Memory B cell (primary cell): ENCODE measurements at regions not wholly inside any gene's neighbourhood (a gene's known extent, or its start where the extent isn't known, plus 50 kb on each side); places are given as distances from the start of the nearest gene placed in this dataset.

Source experiments
- ATAC-seq: fragments of 150-1000 bp; cut with Tn5 transposase; 2 replicates; pipeline ENCODE4 v1.10.0; 2021; ENCODE audit warnings: low read depth, mild to moderate bottlenecking, moderate library complexity
- DNase-seq, 2 donors: peaks; one replicate each; pipeline ENCODE4 v3.0.0; 2022; ENCODE audit warnings: low spot score in 2 of 2
- H3K27ac Mint-ChIP-seq: one replicate; pipeline ENCODE4 v1.8.0; 2022; ENCODE audit warnings: mild to moderate bottlenecking, moderate library complexity, mixed read lengths
- H3K27me3 Mint-ChIP-seq: one replicate; pipeline ENCODE4 v1.8.0; 2022; ENCODE audit warnings: mixed read lengths
- H3K36me3 Mint-ChIP-seq: one replicate; pipeline ENCODE4 v1.8.0; 2022; ENCODE audit warnings: mild to moderate bottlenecking, mixed read lengths
- H3K4me1 Mint-ChIP-seq: one replicate; pipeline ENCODE4 v1.8.0; 2022; ENCODE audit warnings: mixed read lengths
- H3K4me3 Mint-ChIP-seq: one replicate; pipeline ENCODE4 v1.8.0; 2022; ENCODE audit warnings: mild to moderate bottlenecking, moderate library complexity, mixed read lengths
- H3K9me3 Mint-ChIP-seq: one replicate; pipeline ENCODE4 v1.8.0; 2022; ENCODE audit warnings: mixed read lengths

DNA sequence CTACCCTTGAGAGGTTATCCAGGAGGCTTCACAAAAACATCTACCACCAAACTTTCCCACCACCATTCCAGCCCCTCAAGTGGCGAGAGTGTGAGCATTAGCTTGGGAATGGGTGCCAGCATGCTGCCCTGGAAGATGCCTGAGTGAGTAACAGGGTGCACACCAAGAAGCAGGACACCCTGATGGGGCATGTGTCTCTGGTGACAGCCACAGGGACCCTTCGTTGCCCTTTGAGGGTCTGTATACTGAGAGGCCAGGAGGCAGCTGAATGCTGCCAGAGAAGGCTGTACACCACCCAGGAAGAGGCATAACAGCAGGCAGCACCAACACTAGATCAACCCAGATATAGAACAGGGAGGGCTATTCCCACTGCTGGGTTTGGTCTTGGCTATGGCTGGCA, 233.6 kb upstream of the THSD7B start:
- Mint-ChIP-seq H3K9me3 (peaks cover 1% of the 10 kb centered on the region), H3K4me1 (no peaks in the 10 kb centered on the region)
- ATAC-seq: no peak

DNA sequence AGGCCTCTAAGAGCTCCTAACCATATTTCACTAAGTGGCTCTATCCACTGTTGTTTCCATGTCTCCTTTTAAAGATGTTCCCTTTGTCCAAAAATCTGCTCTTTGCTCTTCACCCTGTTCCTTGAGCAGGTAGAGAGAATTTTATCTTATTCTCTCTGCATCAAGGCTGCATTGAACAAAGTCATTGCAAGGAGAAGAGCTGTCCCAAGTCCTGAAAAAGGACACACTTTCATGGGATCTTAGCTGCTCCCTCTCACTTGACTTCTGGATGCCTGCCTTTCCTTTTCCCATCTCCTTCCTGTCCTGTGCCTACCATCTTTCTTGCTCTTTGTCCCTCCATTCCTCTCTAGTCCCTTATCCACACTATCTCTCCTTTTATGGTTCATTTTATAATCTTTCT, 235.2 kb upstream of the THSD7B start:
- DNase-seq: no peak
- Mint-ChIP-seq H3K27ac (no peak overlapping the region), H3K36me3 (no peaks in the 10 kb centered on the region), H3K4me1 (no peaks in the 10 kb centered on the region), H3K9me3 (peaks cover 1% of the 10 kb centered on the region), H3K4me3 (no peak overlapping the region), H3K27me3 (peaks cover 10% of the 10 kb centered on the region)
- ATAC-seq: no peak

More for the DNA sequence above, 233.6 kb upstream of the THSD7B start:
- no peak overlapping the region for H3K27ac Mint-ChIP-seq
- H3K4me3 Mint-ChIP-seq: no peak overlapping the region
- no peaks in the 10 kb centered on the region for H3K36me3 Mint-ChIP-seq
- H3K27me3 Mint-ChIP-seq: peaks cover 13% of the 10 kb centered on the region
- no peak for DNase-seq

DNA sequence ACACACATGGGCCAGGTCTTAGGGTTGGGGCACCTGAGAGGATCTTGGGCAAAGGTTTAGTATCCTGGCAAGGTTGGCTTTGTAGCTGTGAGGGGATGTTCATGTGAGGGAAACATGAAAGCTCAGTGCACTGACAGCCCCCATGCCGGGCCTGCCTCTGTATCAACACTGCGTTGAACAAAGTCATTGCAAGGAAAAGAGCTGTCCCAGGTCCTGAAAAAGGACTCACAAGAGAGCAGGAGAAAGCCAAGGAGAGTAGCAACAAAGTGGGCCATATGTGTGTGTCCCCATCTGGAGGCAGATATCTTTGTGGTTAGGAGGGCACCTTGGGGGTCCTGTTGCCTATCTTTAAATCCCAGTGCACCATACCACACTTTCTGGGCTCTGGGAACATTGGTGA, 237.8 kb upstream of the THSD7B start:
- ATAC-seq: no peak
- Mint-ChIP-seq H3K9me3 (peaks cover 1% of the 10 kb centered on the region), H3K27ac (no peak overlapping the region)

DNA sequence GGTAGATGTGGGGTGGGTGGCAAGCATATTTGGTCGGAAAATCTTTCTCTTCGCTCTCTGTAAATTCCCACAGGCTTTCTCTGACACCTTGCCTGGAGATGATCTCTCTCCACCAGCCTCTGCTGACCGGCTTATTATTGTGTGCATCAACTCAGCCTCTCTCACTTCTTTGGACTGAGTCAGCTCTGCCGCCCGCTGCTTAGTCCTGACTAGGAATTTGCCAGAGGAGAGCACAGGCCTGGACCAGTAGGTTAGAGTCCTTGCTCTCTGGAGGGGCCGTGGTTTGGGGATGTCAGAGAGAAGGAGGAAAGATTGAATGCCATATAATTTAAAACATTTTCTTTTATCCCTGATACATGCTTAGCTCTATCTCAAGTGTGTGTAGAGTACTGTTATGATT, 242.6 kb upstream of the THSD7B start:
- Mint-ChIP-seq H3K9me3 (no peaks in the 10 kb centered on the region), H3K4me1 (no peaks in the 10 kb centered on the region), H3K27ac (no peak overlapping the region), H3K4me3 (no peak overlapping the region), H3K27me3 (peaks cover 8% of the 10 kb centered on the region), H3K36me3 (no peaks in the 10 kb centered on the region)
- DNase-seq: no peak
- no peak for ATAC-seq

More for the DNA sequence above, 237.8 kb upstream of the THSD7B start:
- Mint-ChIP-seq H3K36me3 (no peaks in the 10 kb centered on the region), H3K4me1 (no peaks in the 10 kb centered on the region), H3K27me3 (peaks cover 6% of the 10 kb centered on the region), H3K4me3 (no peak overlapping the region)
- no peak for DNase-seq

DNA sequence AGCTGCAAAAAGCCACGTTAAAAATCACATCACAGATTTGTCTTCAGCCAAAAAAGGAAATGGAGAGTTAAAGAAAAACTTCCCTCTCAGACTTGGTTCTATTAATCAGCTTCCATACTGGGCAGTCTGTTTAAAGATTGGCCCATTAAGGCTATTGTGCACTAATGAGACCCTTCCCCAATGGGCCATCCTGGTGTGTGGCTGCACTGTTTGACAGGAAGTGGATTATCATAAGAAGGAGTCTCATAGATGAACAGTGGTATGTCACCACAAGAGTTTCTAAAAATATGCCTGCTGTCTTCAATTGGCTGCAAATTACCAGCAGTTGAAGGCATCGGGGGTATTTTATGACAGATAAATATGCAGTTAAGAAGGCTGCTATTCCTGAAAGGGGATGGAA, 247.6 kb upstream of the THSD7B start:
- ATAC-seq (no peak), DNase-seq (no peak)
- no peak overlapping the region for H3K4me3 Mint-ChIP-seq
- no peaks in the 10 kb centered on the region for H3K9me3 Mint-ChIP-seq
- H3K36me3 Mint-ChIP-seq: no peaks in the 10 kb centered on the region
- no peak overlapping the region for H3K27ac Mint-ChIP-seq
- peaks cover 10% of the 10 kb centered on the region for H3K27me3 Mint-ChIP-seq
- H3K4me1 Mint-ChIP-seq: no peaks in the 10 kb centered on the region

DNA sequence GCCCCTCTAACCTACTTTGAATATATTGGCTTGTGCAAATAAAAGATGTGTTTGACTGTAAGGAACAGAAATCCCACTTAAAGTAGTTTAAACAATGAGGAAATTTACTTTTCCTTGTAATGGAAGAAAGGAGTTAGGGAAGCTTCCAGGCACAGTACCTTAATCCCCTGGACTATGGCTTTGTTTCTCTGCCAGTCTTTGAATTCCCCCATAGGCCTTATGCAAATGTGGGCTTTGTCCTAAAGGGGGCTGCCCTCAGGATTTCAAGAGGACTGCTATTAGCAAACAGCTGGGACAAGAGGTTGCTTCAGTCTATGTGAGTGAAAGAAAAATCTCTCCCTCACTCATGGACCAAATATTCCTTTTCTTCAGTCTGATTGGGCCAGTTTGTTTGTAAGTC, 255.1 kb upstream of the THSD7B start:
- Mint-ChIP-seq H3K27me3 (peaks cover 10% of the 10 kb centered on the region), H3K4me3 (no peak overlapping the region), H3K9me3 (no peaks in the 10 kb centered on the region), H3K36me3 (no peaks in the 10 kb centered on the region), H3K27ac (no peak overlapping the region), H3K4me1 (no peaks in the 10 kb centered on the region)
- ATAC-seq: no peak
- DNase-seq: no peak

DNA sequence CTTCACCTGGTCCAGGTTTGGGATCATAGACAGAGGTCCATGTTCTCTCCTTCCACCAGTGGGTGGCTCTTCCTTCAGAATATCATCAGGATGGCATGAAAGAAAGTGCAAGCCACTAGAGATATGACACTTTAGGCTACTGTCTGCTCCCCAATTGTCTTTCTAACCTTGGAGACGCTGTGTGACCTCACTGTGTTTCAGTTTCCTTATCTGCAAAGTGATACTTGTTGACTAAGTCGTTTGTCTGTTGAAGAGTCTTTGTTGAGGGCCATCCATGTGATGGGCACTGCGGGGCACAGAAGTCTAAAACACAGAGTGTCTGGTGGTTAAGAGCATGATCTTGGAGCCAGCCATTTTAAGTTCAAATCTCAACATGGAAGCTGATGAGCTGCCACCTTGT, 259.9 kb upstream of the THSD7B start:
- Mint-ChIP-seq H3K9me3 (no peaks in the 10 kb centered on the region), H3K36me3 (no peaks in the 10 kb centered on the region), H3K4me1 (no peaks in the 10 kb centered on the region), H3K4me3 (no peak overlapping the region), H3K27ac (no peak overlapping the region), H3K27me3 (peaks cover 7% of the 10 kb centered on the region)
- DNase-seq (no peak), ATAC-seq (no peak)

DNA sequence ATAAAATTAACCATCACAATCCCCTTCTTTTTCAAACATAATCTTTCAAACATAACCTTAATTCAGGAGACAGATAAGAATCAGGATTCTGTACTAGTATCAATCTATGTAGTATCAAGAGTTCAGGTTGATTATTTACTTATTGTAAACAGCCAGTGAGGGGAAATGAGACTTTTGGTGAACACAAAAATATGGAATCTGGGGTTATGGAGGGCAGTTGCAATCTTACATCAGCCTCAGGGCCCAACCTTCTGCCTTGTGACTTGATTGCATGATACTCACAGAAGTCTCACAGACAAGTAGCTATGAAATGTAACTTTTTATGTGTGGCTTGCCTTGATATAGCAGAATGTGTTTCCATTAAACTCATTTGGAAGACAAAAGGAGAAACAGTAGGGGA, 262.7 kb upstream of the THSD7B start:
- Mint-ChIP-seq H3K27ac (no peak overlapping the region), H3K4me3 (no peak overlapping the region), H3K36me3 (no peaks in the 10 kb centered on the region), H3K4me1 (no peaks in the 10 kb centered on the region), H3K9me3 (no peaks in the 10 kb centered on the region), H3K27me3 (no peaks in the 10 kb centered on the region)
- ATAC-seq: no peak
- DNase-seq: no peak

DNA sequence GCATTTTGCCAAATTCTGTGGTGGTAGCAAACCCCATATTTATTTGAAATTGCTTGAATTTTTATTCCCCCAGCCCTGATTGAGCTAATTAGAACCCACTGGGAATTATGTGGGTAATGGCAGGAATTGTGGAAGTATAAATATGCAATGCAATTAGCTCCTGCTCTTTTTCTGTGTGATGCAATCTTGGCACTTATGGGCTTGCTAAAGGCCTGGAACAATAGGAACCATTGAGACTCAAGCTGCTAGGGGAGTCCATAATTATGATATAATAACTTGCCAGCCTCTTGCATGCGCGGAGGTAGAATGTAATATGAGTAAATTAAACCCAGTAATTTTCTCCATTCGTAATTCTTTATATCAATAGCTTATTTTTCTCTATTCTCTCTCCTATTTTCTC, 267.6 kb upstream of the THSD7B start:
- Mint-ChIP-seq H3K36me3 (peaks cover 2% of the 10 kb centered on the region), H3K4me3 (no peak overlapping the region), H3K9me3 (peaks cover 6% of the 10 kb centered on the region), H3K27ac (no peak overlapping the region), H3K27me3 (peaks cover 9% of the 10 kb centered on the region), H3K4me1 (peaks cover 5% of the 10 kb centered on the region)
- ATAC-seq (no peak), DNase-seq (no peak)

DNA sequence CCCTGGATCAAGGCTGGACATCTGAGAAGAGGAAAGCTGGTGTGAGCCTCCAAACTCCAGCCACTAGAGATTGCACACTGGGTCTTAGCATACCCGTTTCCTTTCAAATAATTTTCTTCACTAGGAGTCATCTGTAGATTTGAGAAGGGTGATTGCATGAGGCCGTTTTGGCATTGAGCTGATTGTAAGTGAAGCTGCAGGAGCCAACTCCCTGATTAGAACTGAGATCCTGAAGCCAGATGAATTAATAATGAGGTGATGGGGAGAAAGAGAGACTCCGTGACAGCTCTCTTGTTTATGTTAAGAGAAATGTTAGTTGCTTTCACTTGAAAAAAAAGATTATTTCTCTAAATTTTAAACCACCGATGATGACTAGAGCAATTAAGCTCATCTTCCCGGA, 268.4 kb upstream of the THSD7B start:
- no peak for ATAC-seq
- Mint-ChIP-seq H3K9me3 (peaks cover 6% of the 10 kb centered on the region), H3K27ac (no peak overlapping the region)

DNA sequence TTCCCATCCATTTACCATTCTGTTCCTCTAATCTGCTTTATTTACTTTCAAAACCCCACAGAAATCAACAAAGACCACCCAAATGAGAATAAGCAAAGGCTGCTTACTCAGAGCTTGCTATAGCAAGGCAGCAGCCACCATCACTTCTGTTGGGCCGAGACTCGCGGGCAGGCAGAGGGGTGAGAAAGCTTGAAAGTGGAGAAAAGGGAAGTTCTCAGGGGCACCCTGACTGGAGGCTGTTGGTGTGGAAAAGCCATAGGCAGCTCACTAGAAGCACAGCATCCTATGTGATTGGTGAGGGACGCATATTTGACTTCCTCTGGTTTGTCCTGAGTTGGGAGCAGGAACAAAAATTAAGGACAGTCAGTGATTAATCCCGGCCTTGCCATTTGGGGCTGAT, 269.7 kb upstream of the THSD7B start:
- H3K4me3 Mint-ChIP-seq: no peak overlapping the region
- peaks cover 2% of the 10 kb centered on the region for H3K36me3 Mint-ChIP-seq
- H3K27me3 Mint-ChIP-seq: peaks cover 14% of the 10 kb centered on the region
- H3K9me3 Mint-ChIP-seq: peaks cover 8% of the 10 kb centered on the region
- no peak overlapping the region for H3K27ac Mint-ChIP-seq
- H3K4me1 Mint-ChIP-seq: peaks cover 5% of the 10 kb centered on the region
- ATAC-seq (no peak), DNase-seq (no peak)

More for the DNA sequence above, 268.4 kb upstream of the THSD7B start:
- peaks cover 5% of the 10 kb centered on the region for H3K4me1 Mint-ChIP-seq
- DNase-seq: no peak
- peaks cover 2% of the 10 kb centered on the region for H3K36me3 Mint-ChIP-seq
- peaks cover 9% of the 10 kb centered on the region for H3K27me3 Mint-ChIP-seq
- no peak overlapping the region for H3K4me3 Mint-ChIP-seq

DNA sequence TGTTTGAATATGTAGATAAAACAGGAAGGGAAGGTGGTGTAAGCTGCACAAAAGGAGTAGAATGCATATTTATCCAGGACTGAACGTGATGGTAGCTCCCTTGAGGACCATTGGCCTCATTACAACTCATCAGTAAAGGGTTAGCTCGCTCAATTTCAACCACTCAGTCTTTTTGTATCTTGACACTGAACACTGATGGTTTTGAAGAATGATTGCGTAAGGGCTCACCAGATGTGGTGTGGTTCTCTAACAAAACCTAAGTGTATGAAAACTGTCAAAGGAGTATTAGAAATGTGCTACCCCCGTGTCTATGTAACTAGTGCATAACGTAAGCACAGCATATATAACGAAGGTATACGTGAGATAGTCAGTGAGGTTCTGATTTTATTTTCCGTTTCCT, 272.4 kb upstream of the THSD7B start:
- H3K27me3 Mint-ChIP-seq: peaks cover 15% of the 10 kb centered on the region
- no peak for ATAC-seq
- no peak for DNase-seq
- H3K4me3 Mint-ChIP-seq: no peak overlapping the region
- H3K4me1 Mint-ChIP-seq: peaks cover 5% of the 10 kb centered on the region
- peaks cover 2% of the 10 kb centered on the region for H3K36me3 Mint-ChIP-seq
- no peak overlapping the region for H3K27ac Mint-ChIP-seq
- H3K9me3 Mint-ChIP-seq: peaks cover 9% of the 10 kb centered on the region

DNA sequence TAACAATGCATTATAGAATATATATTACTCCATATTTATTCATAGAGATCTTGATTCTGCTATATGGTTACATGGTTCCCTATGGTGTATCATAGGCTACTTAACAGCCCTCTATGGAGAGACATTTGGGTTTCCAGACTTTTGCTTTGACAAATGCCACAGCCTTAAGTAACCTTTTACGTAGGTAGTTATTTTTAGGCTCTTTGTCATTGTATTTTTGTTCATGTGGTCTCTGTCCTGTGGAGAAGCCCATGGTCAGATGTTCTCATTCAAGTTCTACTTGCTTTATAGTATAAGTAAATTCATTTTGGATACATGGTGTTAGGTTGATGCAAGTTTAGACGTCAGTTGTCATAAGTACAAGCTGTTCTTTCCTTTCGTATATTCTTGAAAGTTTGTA, 275.2 kb upstream of the THSD7B start:
- ATAC-seq (no peak), DNase-seq (no peak)
- Mint-ChIP-seq H3K4me3 (no peak overlapping the region), H3K36me3 (no peaks in the 10 kb centered on the region), H3K27ac (no peak overlapping the region), H3K27me3 (peaks cover 19% of the 10 kb centered on the region), H3K9me3 (peaks cover 3% of the 10 kb centered on the region), H3K4me1 (peaks cover 5% of the 10 kb centered on the region)

DNA sequence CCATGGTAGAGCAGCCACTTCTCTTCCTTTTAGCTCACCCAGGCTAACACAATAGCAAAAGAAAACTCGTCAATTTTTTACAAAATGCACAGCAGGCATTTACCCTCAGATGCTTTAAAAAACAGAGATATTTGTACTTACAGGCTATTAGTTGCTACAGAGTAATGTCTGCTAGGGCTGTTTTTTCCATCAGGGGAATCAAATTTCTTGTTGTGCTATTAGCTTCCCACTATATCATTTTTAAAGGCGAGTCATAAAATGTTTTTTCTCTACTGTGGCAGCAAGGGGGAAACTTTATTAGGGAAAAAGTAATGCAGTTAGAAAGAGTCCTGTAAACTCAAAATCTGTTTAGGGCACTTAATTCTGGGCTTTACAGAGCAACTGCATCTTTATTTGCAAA, 277.9 kb upstream of the THSD7B start:
- no peak for ATAC-seq
- Mint-ChIP-seq H3K36me3 (no peaks in the 10 kb centered on the region), H3K4me3 (no peak overlapping the region), H3K9me3 (peaks cover 3% of the 10 kb centered on the region), H3K4me1 (peaks cover 3% of the 10 kb centered on the region), H3K27me3 (peaks cover 16% of the 10 kb centered on the region), H3K27ac (no peak overlapping the region)
- no peak for DNase-seq

DNA sequence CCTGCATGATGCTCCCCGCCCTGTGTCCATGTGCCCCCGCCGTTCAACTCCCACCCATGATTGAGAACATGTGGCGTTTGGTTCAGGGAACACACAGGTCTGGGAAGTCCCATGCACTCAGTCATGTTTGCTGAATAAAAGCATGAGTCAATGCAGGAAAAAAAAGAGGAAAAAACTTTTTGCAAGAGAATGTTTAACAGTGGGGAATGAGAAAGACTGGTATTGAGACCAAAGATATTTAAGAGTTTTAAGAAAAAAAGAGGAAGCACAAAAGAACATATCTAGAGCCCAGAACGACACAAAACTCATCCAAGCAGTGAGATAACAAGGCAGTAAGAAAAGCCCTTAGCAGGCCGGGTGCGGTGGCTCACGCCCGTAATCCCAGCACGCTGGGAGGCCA, 279.2 kb upstream of the THSD7B start:
- ATAC-seq: no peak
- Mint-ChIP-seq H3K36me3 (no peaks in the 10 kb centered on the region), H3K27ac (no peak overlapping the region), H3K9me3 (peaks cover 1% of the 10 kb centered on the region), H3K4me1 (peaks cover 3% of the 10 kb centered on the region), H3K4me3 (no peak overlapping the region), H3K27me3 (peaks cover 14% of the 10 kb centered on the region)
- DNase-seq: no peak

DNA sequence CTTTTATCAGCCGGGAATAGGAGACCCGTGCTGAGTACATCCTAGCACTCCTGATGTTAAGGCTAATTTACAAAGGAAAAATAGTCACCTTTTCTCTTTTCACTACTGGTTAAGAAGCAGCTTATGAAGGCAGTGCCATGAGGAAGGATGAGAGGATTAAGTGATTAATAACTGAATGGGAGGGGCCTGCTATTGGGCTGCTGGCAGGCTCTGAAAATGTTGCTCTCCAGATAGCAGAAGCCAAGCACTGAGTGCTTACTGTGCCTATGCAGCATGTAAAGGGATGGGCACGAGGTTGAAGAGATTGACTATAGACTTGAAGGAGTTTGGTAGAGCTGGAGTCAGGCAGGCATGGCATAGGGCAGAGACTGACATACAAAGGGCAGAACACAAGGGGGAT, 282.4 kb upstream of the THSD7B start:
- H3K9me3 Mint-ChIP-seq: peaks cover 9% of the 10 kb centered on the region
- ATAC-seq (no peak), DNase-seq (no peak)
- no peak overlapping the region for H3K4me3 Mint-ChIP-seq
- no peaks in the 10 kb centered on the region for H3K36me3 Mint-ChIP-seq
- H3K27ac Mint-ChIP-seq: no peak overlapping the region
- peaks cover 12% of the 10 kb centered on the region for H3K27me3 Mint-ChIP-seq
- H3K4me1 Mint-ChIP-seq: peaks cover 3% of the 10 kb centered on the region
